ENCODE measurements at regions not wholly inside any gene's neighbourhood (a gene's known extent, or its start where the extent isn't known, plus 50 kb on each side); places are given as distances from the start of the nearest gene placed in this dataset.

- TF ChIP-seq POLR2A (IDR thresholded peaks at IDR 0.05; ENCODE audit: low read depth, low read length): no peak
- DNase-seq (ENCODE audit: insufficient read length, low spot score): no peak
- FAIRE-seq: no peak
These were observed 59.6 kb downstream of the C3orf38 start for GRCh38 chr3:88209356-88209755.

- FAIRE-seq (no peak), DNase-seq (ENCODE audit: insufficient read length, low spot score) (no peak)
- no peak for TF ChIP-seq POLR2A (IDR thresholded peaks at IDR 0.05; ENCODE audit: low read depth, low read length)
These were observed 61.5 kb downstream of the C3orf38 start for GRCh38 chr3:88211096-88211890.

GRCh38 chr3:88219138-88219792, 69.5 kb downstream of the C3orf38 start:
- TF ChIP-seq POLR2A (IDR thresholded peaks at IDR 0.05; ENCODE audit: low read depth, low read length): no peak
- DNase-seq (ENCODE audit: insufficient read length, low spot score): no peak
- no peak for FAIRE-seq

- FAIRE-seq (no peak), DNase-seq (ENCODE audit: insufficient read length, low spot score) (no peak)
- TF ChIP-seq POLR2A (IDR thresholded peaks at IDR 0.05; ENCODE audit: low read depth, low read length): no peak
These were observed 70.4 kb downstream of the C3orf38 start for GRCh38 chr3:88220126-88220525.

GRCh38 chr3:88221726-88222125, 72.0 kb downstream of the C3orf38 start:
- DNase-seq (ENCODE audit: insufficient read length, low spot score) (no peak), FAIRE-seq (no peak)
- no peak for TF ChIP-seq POLR2A (IDR thresholded peaks at IDR 0.05; ENCODE audit: low read depth, low read length)

GRCh38 chr3:88222343-88222742, 72.6 kb downstream of the C3orf38 start:
- no peak for TF ChIP-seq POLR2A (IDR thresholded peaks at IDR 0.05; ENCODE audit: low read depth, low read length)
- DNase-seq (ENCODE audit: insufficient read length, low spot score): no peak
- FAIRE-seq: no peak

- no peak for TF ChIP-seq POLR2A (IDR thresholded peaks at IDR 0.05; ENCODE audit: low read depth, low read length)
These were observed 75.7 kb downstream of the C3orf38 start for GRCh38 chr3:88225326-88226008.

GRCh38 chr3:88226910-88227309, 77.2 kb downstream of the C3orf38 start:
- FAIRE-seq (no peak), DNase-seq (ENCODE audit: insufficient read length, low spot score) (no peak)
- TF ChIP-seq POLR2A (IDR thresholded peaks at IDR 0.05; ENCODE audit: low read depth, low read length): no peak

More at GRCh38 chr3:88225326-88226008, 75.7 kb downstream of the C3orf38 start:
- DNase-seq (ENCODE audit: insufficient read length, low spot score): no peak
- FAIRE-seq: no peak

GRCh38 chr3:88230638-88231037, 80.9 kb downstream of the C3orf38 start:
- DNase-seq (ENCODE audit: insufficient read length, low spot score) (no peak), FAIRE-seq (no peak)
- TF ChIP-seq POLR2A (IDR thresholded peaks at IDR 0.05; ENCODE audit: low read depth, low read length): no peak

GRCh38 chr3:88231207-88231606, 81.4 kb downstream of the C3orf38 start:
- FAIRE-seq: no peak
- no peak for TF ChIP-seq POLR2A (IDR thresholded peaks at IDR 0.05; ENCODE audit: low read depth, low read length)
- DNase-seq (ENCODE audit: insufficient read length, low spot score): peak; percentile 5

- no peak for FAIRE-seq
- TF ChIP-seq POLR2A (IDR thresholded peaks at IDR 0.05; ENCODE audit: low read depth, low read length): no peak
These were observed 81.9 kb downstream of the C3orf38 start for GRCh38 chr3:88231632-88232031.

GRCh38 chr3:88235102-88235501, 85.3 kb downstream of the C3orf38 start:
- TF ChIP-seq POLR2A (IDR thresholded peaks at IDR 0.05; ENCODE audit: low read depth, low read length): no peak
- DNase-seq (ENCODE audit: insufficient read length, low spot score): no peak
- FAIRE-seq: no peak

More at GRCh38 chr3:88231632-88232031, 81.9 kb downstream of the C3orf38 start:
- no peak for DNase-seq (ENCODE audit: insufficient read length, low spot score)

- no peak for TF ChIP-seq POLR2A (IDR thresholded peaks at IDR 0.05; ENCODE audit: low read depth, low read length)
- FAIRE-seq: no peak
These were observed 90.1 kb downstream of the C3orf38 start for GRCh38 chr3:88239870-88240269.

GRCh38 chr3:88248658-88249057, 98.9 kb downstream of the C3orf38 start:
- TF ChIP-seq POLR2A (IDR thresholded peaks at IDR 0.05; ENCODE audit: low read depth, low read length): no peak
- no peak for DNase-seq (ENCODE audit: insufficient read length, low spot score)
- no peak for FAIRE-seq

More at GRCh38 chr3:88239870-88240269, 90.1 kb downstream of the C3orf38 start:
- DNase-seq (ENCODE audit: insufficient read length, low spot score): no peak
